ENCODE measurements at regions not wholly inside any gene's neighbourhood (a gene's known extent, or its start where the extent isn't known, plus 50 kb on each side); places are given as distances from the start of the nearest gene placed in this dataset.

GRCh38 chrX:7240929-7241328 lies 93.0 kb upstream of the PUDP start:
- H3K9ac ChIP-seq (ENCODE audit: low read length), result no peak overlapping the region
- H3K4me2 ChIP-seq (ENCODE audit: low read length), result no peak overlapping the region
- no peaks in the 10 kb centered on the region for H3K36me3 ChIP-seq (ENCODE audit: insufficient read depth, low read length)
- no peaks in the 10 kb centered on the region for H3F3A ChIP-seq (ENCODE audit: insufficient read depth, low read length, poor library complexity, severe bottlenecking)
- no peaks in the 10 kb centered on the region for H3K27me3 ChIP-seq (ENCODE audit: insufficient read depth, low read depth, low read length)
- no peaks in the 10 kb centered on the region for H3K79me2 ChIP-seq (replicated peaks; ENCODE audit: insufficient read depth, low read length)
- H3K4me3 ChIP-seq (ENCODE audit: low read length), result no peak overlapping the region
- no peak overlapping the region for H3K27ac ChIP-seq (ENCODE audit: low read length)
- no peak overlapping the region for H2AFZ ChIP-seq (ENCODE audit: low read depth, low read length)
- no peak for TF ChIP-seq RAD21 (conservative IDR thresholded peaks at IDR 0.05)
- TF ChIP-seq EZH2 (IDR thresholded peaks at IDR 0.05; ENCODE audit: borderline replicate concordance, insufficient read depth, low read length, poor library complexity, severe bottlenecking), result no peak
- TF ChIP-seq, protein P1, sequence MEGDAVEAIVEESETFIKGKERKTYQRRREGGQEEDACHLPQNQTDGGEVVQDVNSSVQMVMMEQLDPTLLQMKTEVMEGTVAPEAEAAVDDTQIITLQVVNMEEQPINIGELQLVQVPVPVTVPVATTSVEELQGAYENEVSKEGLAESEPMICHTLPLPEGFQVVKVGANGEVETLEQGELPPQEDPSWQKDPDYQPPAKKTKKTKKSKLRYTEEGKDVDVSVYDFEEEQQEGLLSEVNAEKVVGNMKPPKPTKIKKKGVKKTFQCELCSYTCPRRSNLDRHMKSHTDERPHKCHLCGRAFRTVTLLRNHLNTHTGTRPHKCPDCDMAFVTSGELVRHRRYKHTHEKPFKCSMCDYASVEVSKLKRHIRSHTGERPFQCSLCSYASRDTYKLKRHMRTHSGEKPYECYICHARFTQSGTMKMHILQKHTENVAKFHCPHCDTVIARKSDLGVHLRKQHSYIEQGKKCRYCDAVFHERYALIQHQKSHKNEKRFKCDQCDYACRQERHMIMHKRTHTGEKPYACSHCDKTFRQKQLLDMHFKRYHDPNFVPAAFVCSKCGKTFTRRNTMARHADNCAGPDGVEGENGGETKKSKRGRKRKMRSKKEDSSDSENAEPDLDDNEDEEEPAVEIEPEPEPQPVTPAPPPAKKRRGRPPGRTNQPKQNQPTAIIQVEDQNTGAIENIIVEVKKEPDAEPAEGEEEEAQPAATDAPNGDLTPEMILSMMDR (IDR thresholded peaks at IDR 0.05; ENCODE audit: poor library complexity, severe bottlenecking), result no peak
- no peak for TF ChIP-seq TAF1 (IDR thresholded peaks at IDR 0.05; ENCODE audit: low read depth)
- TF ChIP-seq POLR2AphosphoS5 (IDR thresholded peaks at IDR 0.05), result no peak
- no peak for TF ChIP-seq EP300 (conservative IDR thresholded peaks at IDR 0.05; ENCODE audit: poor library complexity, severe bottlenecking)
- no peak for TF ChIP-seq REST (IDR thresholded peaks at IDR 0.05; ENCODE audit: borderline replicate concordance)
- TF ChIP-seq SMC3 (conservative IDR thresholded peaks at IDR 0.05; ENCODE audit: poor library complexity), result no peak
- TF ChIP-seq MXI1 (conservative IDR thresholded peaks at IDR 0.05; ENCODE audit: poor library complexity, severe bottlenecking), result no peak
- no peaks in the 10 kb centered on the region for H4K20me1 ChIP-seq (ENCODE audit: insufficient read depth)
- no peaks in the 10 kb centered on the region for H3K9me3 ChIP-seq (ENCODE audit: low read length)
- no peaks in the 10 kb centered on the region for H3K9me2 ChIP-seq (ENCODE audit: insufficient read depth, low read length)

DNA sequence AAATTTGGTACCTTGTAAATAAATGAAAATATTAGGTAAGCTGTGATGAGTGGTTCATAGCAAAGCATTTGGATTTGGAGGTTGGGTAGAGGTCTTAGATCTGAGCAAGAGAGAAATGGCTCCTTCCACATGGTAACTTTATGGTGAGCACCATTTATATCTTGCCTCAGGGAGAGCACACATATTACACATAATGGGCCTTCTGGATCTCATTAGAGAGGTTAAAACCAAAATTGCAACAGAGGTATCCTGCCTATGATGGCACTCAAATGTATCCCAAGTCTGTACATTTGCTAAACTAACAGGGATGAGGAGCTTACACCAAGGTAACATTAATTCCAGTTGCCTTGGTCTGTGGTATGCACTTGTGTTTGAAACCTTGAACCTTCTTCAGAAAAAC lies 87.1 kb upstream of the PUDP start:
- Histone ChIP-seq H3K27ac (ENCODE audit: low read length) (no peak overlapping the region), H3K9me3 (ENCODE audit: low read length) (no peaks in the 10 kb centered on the region), H3K4me3 (ENCODE audit: low read length) (no peak overlapping the region), H4K20me1 (ENCODE audit: insufficient read depth) (no peaks in the 10 kb centered on the region), H3K36me3 (ENCODE audit: insufficient read depth, low read length) (no peaks in the 10 kb centered on the region), H2AFZ (ENCODE audit: low read depth, low read length) (no peak overlapping the region), H3F3A (ENCODE audit: insufficient read depth, low read length, poor library complexity, severe bottlenecking) (no peaks in the 10 kb centered on the region), H3K4me2 (ENCODE audit: low read length) (no peak overlapping the region), H3K27me3 (ENCODE audit: insufficient read depth, low read depth, low read length) (no peaks in the 10 kb centered on the region), H3K9ac (ENCODE audit: low read length) (no peak overlapping the region), H3K9me2 (ENCODE audit: insufficient read depth, low read length) (no peaks in the 10 kb centered on the region), H3K79me2 (replicated peaks; ENCODE audit: insufficient read depth, low read length) (no peaks in the 10 kb centered on the region)
- no peak for TF ChIP-seq RAD21 (conservative IDR thresholded peaks at IDR 0.05)

Data from neural cell (in vitro differentiated cells).